HG03135 (cell line): ENCODE measurements at regions not wholly inside any gene's neighbourhood (a gene's known extent, or its start where the extent isn't known, plus 50 kb on each side); places are given as distances from the start of the nearest gene placed in this dataset.
"Not testable (repeated sequence)": the region's sequence is repeated elsewhere in the genome, so short reads cannot be mapped to it uniquely, and the experiment has no call there.

Experiments used
- ATAC-seq: cut with Tn5 transposase; IDR thresholded peaks from one replicate; pipeline ENCODE4 v1.9.1; 2021; ENCODE audit warnings: mild to moderate bottlenecking, moderate library complexity; ENCODE audit not compliant: unreplicated experiment

DNA sequence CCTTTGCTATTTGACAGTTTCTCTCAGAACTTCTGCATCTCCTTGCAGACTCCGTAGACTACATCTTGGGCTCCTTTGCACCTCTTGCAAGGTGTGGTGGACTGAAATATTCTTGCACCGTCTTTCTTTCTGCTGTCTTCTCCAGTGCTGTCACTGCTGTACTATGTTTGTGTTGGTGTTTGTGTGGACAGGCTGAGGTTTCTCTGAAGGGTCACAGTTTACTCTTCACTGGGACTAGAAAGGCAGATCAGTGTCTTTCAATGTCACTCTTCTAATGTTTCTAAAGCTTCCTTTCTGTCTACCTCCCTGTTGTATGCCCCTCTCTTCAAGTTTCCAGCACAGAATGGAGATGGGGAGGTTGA is 410.0 kb upstream of the CD180 start:
- no peak for ATAC-seq

DNA sequence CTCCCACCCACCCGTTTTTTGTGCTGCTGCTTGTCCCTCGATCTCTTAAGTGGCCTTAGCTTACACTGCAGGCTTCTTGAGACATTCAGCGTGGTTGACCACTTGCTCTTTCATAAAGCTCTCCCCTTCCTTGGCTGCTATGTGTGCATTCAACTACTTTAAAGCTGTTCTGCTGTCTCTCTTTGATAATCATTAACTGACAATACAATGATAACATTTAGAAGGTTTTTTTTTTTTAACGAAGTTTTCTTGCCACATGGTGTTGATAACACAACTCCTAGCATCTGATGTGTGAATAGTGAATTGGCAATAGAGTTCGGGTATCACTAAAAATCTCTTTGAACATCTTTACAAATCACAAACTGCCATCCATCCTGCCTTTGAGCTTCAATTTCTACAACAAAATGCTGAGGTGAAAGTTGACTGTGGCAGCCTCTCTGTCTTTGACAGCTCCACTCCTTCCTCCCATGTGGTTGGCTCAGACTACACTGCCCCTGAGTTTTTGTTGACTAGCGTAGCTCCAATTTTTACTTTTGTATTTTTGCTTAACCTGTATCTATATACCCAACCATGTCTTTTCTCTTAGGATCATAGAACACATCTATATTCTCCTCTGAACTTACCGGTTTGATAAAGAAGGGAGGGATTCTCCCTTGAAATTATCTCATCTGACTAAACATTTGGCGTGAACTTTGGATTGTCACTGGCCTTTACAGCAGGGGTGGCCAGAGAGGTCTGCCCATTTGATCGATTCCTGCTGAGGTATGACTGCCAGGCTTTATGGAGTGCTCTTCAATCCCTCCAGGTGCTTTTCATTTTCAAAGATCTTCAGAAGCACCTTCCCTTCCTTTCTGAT is 409.4 kb upstream of the CD180 start:
- ATAC-seq = no peak

DNA sequence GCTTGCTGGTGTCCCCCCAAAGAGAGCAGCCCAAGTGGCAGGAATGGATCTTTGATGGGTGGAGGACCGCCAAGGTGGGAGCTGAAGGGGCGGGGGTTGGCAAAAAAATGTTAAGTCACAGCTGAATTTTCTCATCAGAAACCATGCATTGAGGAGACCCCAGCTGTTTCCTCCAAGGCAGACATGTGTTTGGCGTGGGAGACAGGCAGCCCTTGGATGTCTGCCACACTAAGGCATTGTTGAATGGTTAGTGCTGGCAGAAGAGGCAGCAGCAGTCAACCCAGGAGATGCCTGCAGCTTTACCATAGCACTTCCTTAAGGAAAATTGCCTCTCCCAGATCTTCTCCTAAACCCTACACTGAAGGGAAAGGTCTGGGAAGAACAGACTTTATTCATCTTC is 394.9 kb upstream of the CD180 start:
- no peak for ATAC-seq

DNA sequence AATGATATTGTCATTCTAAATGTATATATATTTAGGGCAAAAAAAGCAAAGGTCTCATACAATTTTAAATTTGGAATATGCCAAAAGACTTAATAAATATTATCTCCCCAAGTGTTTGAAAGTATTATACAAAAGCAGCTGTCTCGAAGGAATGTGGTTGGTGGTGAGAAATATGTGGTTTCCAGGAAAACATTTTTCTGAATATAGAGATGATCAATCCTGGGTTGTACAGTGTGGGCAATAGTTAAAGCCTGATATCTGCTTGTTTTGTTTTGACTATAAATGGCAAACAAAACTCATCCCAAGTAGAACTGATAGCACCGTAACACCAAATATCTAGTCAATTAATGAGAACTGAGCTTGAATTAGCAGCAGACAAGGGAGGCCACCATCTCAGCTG is 391.8 kb upstream of the CD180 start:
- ATAC-seq = no peak

DNA sequence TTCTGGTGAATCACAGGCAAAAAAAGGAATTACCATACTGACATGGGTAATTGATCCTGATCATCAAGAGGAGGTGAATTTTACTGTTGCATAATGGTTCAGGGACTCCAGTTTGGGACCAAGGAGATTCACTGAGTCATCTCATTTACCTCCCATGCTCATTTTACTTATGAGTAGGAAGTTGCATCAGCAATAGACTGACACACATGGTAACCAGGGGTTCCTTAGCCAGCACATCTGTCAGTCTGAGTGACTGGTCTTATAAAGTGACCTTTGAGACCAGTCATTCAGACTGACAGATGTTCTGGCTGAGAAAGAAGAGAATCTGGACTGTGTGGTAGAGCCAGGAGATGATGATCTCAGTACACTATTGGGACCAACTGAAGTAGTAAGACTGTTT is 384.6 kb upstream of the CD180 start:
- ATAC-seq = no peak

DNA sequence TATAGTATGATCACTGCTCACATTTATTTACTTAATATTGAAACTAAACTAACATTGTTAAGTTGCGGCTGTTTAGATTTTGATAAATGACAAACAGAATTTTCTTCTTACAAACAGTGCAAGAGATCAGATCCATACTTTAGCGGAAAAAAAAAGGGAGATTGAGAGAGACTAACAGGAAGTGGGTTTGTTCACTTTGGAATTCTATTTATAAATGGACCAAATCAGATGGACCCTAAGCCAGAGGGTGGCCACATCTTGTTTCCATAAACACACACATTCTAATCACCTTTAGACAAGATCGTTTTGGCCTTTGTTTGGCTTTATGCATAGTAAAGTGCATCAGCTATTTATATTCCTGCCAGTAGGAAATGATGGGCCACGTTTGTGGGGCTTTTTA is 381.4 kb upstream of the CD180 start:
- ATAC-seq = no peak

DNA sequence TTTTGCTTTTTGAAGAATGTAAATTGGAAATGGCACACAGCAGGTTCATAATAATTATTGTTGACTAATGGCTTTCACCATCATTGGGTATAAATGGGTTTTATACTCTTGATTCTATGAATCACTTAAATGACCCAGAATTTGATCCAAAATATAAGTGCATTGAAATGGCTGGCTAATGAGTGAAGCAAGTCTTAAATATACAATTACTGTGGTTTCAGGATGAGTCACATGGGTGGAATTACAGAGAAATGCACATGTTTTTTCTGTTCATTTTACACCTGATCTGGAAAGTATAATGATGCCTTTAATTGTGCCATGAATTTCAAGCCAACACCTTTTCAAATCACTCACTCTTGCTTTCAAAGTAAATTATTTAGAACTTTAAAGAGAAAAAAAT is 380.8 kb upstream of the CD180 start:
- ATAC-seq = no peak

DNA sequence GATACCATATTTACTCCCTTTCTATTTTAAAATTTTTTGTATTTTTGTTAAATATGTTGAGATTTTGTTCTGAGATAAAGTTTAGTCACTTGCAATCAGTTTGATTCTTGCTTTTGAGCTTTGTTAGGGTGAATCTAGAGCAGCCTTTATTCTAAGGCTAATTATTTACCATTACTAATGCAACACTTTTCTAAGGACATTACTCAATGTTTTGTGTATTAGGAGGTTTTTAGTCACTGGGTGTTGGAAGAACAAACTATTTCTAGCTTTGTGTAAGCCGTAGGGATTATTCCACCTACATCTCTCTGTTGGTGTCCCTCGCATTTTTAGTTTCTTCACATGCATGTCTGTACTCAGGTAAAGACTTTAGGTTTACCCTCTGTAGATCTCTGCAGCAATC is 379.5 kb upstream of the CD180 start:
- ATAC-seq = no peak

DNA sequence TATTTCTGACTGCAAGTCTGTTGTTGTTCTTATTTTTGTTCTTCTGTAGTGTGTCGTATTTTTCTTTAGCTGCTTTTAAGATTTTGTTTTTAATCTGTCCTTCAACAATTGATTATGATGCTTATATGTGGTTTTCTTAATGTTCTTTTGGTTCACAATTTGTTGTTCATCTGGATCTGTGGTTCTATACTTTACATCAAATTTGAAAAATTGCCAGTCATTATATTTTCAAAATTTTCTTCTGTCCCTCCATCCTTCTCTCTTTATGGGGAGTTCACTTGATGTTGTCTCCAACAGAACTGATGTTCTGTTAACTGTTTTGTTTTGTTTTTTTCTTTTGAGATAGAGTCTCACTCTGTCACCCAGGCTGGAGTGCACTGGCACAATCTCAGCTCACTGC is 378.5 kb upstream of the CD180 start:
- ATAC-seq = no peak

DNA sequence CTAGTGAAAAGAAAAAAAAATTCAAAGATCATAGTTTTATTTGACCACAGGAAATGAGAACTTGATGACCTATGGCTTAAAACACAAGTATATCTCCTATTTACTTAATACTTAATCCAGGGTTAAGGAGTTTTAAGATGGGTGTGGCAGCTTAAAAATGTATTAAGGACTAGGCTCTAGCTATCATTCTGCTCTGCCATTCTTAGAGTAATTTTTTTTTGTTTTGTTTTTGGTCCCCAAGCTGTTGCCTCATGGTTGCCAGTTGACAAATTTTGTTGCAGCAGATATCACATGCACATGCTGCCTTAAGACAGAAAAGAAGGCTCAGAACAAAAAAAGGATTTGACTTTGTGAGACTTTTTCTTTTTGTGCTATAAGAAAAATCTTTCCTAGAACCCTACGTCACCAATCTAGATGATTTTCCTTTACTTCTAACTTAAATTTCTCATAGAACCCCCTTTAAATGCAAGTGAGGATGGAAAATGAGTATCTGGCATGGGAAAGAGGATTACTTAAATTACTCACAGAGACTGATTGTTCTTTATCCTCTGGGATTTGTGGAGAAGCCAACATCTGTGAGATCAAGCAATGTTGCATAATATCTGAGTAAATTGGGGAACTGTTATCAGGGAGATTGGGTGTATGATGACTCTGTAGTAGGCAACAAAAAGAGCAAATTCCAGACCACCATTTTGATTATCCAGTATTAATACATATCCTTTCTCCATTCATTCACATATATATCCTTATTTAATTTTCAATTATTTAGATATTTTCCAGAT is 364.7 kb upstream of the CD180 start:
- ATAC-seq = no peak

DNA sequence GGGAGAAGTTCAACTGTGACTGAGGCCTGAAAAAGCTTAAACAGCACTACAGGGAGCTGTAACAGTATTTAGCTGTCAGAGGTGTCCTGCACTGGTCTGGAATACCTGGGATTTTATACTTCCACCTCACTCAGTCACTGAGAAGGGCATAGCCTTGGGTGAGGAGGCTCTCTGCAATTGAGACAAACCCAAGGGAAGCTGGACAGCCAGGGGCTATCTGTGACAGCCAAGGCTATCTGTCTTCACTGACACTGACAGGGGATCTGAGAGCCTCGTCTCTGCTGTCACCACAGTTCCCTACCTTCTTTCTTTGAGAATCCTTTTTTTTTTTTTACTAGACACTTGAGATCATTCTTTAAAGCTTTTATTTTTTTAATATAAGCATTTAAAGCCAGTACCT is 356.2 kb upstream of the CD180 start:
- ATAC-seq = no peak

DNA sequence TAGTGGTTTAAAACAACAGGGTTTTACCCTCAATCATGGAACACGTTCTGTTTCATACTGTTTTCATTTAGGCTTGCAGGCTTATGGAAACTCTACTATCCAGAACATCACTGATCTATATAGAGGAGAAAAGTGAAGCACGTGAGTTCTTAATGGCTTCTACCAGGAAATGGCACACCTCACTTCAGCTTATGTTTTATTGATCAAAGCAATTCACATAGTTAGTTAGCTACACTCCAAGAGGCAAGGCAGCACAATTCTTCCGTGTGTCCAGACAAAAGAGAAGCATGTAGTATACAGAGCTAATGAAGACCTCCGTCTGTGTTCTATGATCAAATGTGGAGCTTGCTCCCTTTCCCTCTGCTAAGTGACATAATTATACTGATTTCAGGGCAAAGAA is 353.3 kb upstream of the CD180 start:
- ATAC-seq = no peak

DNA sequence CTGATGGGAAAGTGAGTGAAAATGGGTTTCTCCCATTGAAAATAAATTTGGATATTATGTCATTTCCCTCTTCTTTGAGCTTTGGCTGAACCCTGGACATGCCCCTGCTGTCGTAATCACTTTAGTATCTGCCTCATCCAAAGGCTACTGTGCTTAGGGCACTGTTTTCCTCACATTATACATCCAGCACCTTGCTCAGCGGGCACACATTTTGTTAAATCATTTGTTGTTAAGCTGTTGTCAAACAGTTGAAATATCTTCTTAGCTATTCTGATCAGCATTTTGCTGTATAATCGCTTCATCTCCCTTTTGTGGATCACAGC is 352.7 kb upstream of the CD180 start:
- no peak for ATAC-seq

DNA sequence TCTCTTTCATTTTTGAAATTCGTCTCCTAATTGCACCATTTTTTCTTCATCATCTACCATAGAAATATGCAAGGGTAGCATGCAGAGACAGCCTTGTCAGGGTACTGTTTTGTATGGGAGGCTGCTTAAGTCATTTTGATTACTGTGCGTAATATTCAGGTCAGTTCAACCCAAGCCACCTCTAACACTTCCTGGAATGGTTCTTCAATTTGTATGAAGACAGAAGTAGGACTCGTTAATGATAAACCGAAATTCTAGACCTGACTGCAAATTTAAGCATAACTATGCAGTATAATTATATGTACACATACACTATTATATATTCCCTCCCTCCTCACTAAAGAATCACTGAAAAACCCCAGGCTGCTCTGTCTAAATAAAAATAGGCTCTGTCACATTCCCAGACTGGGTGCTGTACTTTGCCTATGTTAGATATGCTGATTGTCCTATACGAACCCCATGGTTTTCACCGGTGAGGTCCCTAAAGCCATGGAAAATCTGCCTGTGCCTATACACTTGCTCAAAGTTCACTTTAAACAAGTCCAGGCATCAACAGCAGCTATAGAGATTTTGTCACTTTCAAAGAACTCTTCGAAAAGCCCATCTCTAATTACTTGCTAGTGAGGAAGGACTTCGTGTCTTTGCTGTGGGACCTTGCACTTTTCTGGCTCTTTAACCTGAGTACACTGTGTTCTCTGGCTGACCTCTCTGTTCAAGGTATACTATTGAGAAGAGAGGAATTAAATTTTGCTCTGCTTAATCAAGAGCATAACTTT is 352.1 kb upstream of the CD180 start:
- ATAC-seq = no peak

DNA sequence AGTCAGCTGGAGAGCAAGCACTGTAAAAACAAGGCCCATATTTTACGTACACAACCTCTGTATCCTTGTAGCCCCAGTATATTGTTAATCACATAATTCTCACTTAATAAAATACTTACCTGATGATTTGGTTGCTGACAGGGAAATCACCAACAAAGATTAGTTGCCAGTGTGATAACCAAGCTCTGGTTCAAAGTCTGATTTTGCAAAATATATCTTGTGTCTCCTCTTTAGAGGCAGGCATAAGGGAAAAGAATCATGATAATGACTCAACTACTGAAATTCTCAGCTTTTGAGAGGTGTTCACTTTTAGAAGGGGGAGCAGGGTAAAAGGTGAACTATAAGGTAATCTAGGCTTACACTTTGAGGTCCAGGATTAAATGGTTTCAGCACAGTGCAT is 351.1 kb upstream of the CD180 start:
- no peak for ATAC-seq

DNA sequence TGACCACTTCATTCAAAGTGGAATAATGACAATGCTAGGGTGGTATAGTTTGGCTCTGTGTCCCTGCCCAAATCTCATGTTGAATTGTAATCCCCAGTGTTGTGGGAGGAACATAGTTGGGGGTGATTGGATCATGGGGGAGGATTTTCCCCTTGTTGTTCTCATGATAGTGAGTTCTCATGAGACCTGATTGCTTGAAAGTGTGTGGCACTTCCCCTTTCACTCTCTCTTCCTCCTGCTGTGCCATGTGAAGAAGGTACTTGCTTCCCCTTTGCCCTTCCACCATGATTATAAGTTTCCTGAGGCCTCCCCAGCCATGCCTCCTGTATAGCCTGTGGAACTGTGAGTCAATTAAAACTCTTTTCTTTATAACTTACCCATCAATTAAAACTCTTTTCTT is 348.3 kb upstream of the CD180 start:
- ATAC-seq = not testable (repeated sequence)

DNA sequence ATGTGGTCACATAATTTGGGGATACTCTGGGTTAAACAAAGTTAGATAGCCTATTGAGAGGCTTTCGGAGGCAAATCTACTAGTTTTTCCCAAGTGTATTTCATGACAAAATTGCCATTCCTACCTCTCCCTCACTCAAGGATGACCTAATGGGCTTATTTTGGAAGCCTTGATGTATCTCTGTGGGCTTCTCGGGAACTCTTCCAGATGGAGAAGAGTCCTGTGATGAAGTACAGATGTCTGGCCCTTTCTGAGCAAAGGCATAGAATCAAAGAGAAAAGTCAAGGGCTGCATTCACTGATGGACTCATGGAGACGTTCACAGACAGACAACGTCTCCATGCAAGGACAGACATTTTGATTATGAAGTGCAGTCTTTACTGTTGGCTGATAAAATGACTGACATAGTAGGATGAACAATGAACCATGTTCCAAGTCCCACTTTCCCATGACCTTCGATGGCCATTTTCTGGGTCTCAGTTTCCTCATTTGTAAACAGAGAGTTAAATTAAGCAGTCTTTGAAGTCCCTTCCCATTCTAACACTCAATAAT is 347.2 kb upstream of the CD180 start:
- ATAC-seq = no peak

DNA sequence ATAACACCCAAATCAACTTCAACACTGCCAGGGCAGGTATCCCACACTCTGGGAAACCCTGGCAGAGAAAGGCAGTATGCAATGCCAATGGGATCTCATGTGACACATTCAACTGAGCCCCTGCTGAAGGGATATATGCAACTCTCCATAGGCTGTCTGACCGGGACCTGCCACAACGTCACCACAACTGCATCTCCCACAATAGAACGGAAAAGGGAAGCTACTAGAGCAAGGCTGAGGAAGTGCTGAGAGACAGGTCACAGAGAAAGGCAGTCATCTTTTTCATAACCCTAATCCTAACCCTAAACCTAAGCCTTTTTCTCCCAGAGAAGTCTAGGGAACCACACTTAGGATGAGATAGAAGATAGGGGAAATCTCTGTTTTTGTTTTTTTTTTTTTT is 345.9 kb upstream of the CD180 start:
- no peak for ATAC-seq

DNA sequence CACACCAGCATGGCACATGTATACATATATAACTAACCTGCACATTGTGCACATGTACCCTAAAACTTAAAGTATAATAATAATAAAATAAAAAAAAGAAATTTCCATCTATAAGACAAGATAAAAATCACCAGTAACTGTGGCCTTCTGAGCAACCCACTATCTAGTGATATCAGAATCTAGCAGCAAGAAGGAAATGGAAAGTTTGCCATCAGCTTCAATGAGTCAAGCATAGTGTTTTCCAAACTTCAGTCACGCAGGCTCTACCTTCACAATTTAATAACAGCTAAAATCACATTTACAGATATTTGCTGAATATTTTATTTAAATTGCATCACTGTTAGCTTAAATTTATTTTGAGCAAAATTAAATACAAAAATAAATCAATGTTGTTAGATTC is 345.3 kb upstream of the CD180 start:
- no peak for ATAC-seq

DNA sequence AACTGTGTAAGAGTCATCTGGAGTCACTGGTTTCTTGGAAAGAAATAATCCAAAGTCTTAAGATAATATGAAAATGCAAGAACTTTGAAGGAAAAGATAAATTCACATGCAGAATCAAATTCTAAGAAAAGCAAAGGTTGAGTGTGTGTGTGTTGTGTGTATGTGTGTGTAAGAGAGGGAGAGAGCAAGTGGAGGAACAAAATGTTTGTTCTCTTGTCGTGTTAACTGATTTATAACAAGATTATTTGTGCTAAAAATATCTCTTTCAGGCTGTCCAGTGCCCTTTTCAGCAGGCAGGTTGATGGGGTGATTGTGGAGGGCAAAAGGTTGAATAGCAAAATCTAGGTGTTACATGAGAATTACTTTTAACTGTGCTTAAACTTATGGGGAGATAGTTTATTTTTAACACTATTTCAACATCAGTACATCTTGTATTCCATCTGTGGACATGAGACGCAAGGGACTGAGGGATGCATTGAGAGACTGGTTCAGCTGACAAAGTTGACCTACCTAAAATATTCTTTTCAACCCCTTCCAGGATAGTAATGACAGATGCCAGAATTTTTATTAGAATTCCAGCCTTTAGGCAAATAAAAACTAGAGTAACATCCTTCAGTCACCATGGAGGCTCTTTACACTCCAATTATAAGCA is 342.4 kb upstream of the CD180 start:
- ATAC-seq = no peak
